Frontal cortex (tissue), 3 donors: ENCODE measurements at regions not wholly inside any gene's neighbourhood (a gene's known extent, or its start where the extent isn't known, plus 50 kb on each side); places are given as distances from the start of the nearest gene placed in this dataset.

Source experiments
- DNase-seq, 2 donors: peaks; one replicate each; pipeline ENCODE4 v3.0.0; 2012; ENCODE audit warnings: low spot score in 2 of 2
- FAIRE-seq: peaks from 2 replicates; lab custom pipeline; 2012; peaks lifted over from hg19 to GRCh38; lab: Jason Lieb, UNC
- donor health status: control.
- donor health status: control.
- donor health status: control.

- no peak for DNase-seq
- FAIRE-seq, result no peak
These were observed 222.2 kb downstream of the IDS start for GRCh38 chrX:149282909-149283308.

- FAIRE-seq (no peak), DNase-seq (no peak)
These were observed 225.1 kb downstream of the IDS start for GRCh38 chrX:149280011-149280410.

DNA sequence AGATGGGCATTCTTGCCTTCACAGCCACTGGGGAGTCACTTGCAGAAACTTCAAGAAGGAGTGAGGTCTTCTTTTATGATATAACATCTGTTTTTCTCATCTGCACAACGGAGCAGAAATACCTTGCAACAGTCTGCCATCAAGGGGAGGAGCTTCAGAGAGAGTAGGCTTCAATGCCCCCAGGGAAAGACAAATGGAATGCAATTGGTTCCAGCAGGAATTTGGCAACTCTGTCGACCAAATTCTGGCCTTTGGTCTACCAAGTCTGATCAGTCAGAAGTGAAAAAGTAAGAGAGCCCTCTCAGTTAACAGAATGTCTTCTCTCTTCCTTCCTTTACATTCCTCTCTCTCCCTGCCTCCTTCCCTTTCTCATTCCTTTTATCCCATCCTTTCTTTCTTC is 229.3 kb downstream of the IDS start:
- FAIRE-seq (no peak), DNase-seq (no peak)

DNA sequence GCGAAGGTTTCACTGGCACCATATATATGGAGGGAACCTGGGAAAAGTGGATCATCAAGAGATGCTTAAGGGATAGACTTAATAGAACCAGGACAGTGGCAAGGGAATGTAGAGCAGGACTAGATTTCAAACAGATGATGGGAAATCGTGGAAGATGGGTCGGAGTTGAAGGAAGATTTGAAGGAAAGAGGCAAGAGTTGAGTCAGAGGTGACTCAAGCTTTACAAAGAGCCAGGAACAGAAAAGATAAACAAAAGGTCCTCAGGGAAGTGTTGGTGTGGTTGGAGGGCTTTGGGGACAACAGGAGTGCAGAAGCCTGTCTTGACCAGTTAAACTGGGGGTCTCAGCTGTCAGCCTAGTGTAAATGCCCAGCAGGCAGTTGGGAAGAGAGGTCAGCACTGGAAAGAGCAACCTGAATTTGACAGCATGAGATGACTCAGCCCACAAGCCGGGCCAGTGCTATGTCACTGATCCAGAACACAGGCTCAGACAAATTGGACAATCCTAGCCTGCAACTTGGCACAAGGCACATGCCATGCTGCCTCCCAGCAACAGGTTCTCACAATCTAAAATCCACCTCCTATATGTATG is 230.5 kb downstream of the IDS start:
- FAIRE-seq, result no peak
- no peak for DNase-seq

DNA sequence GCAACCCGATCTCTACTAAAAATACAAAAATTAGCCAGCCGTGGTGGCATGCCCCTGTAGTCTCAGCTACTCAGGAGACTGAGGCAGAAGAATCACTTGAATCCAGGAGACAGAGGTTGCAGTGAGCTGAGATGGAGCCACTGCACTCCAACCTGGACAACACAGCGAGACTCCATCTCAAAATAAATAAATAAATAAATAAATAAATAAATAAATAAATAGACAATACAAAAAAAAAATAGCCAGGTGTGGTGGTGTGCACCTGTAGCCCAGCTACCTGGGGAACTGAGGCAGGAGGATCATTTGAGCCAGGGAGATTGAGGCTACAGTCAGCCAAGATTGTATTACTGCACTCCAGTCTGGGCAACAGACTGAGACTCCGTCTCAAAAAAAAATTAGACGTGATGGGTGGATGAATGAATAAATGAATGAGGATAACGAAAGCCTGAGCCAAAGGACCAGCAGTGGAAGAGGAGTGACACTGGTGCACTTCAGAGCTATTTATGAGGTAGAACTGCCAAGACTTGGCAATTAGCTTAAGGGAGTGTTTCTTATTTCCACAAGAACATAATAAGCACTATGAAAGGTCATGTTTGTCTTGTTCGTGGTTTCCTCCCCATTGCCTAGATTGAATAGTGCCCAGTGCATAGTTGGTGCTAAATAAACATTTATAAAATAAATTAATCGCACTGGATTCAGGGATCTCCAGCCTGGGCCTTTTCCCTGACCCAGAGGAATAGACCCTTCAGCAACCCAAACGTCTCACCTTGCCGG is 232.2 kb downstream of the IDS start:
- DNase-seq (no peak), FAIRE-seq (no peak)

- no peak for FAIRE-seq
- DNase-seq, result no peak
These were observed 237.0 kb downstream of the IDS start for GRCh38 chrX:149267878-149268813.

GRCh38 chrX:149262086-149262485 is 243.0 kb downstream of the IDS start:
- DNase-seq (no peak), FAIRE-seq (no peak)

GRCh38 chrX:149259241-149259640 is 245.9 kb downstream of the IDS start:
- DNase-seq, result no peak
- no peak for FAIRE-seq

- FAIRE-seq (no peak), DNase-seq (no peak)
These were observed 249.2 kb downstream of the IDS start for GRCh38 chrX:149255860-149256259.

GRCh38 chrX:149248073-149248625 is 257.0 kb downstream of the IDS start:
- DNase-seq (no peak), FAIRE-seq (no peak)

DNA sequence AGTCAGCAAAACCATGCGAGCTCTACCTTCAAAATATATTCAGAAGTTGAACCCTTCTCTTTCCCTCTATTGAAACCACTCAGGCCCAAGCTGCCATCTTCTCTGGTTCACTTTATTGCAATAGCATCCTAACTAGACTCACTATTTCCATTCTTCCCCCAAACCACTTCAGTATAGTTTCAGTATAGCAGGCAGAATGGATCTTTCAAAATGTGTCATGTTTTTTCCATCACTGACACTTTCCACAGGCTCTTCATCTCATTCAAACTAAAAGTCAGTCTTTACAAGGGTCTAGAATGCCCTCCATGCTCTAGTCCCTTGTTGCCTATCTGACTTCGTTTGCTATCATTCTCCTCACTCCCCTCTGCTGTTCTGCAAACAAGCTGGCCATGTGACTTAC is 274.4 kb downstream of the IDS start:
- no peak for FAIRE-seq
- no peak for DNase-seq

DNA sequence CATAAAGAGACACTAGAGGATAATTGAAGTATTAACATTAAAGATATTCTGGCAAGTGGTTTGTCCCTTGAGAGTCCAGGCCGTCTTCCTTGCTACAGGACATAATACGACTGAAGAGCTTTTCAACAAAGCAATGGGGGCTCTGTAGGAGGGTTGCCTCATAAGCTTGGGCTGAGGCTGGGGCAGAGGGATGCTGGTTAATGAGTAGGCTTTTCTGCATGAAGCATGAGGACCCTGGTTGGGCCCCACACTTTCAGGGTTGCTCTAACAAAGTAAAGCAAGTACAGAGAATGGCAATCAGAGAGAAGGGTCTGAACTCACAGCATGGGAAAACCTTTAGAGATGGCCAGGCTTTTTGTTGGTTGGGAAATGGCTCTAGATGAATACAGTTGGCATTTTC is 281.3 kb downstream of the IDS start:
- no peak for FAIRE-seq
- no peak for DNase-seq

DNA sequence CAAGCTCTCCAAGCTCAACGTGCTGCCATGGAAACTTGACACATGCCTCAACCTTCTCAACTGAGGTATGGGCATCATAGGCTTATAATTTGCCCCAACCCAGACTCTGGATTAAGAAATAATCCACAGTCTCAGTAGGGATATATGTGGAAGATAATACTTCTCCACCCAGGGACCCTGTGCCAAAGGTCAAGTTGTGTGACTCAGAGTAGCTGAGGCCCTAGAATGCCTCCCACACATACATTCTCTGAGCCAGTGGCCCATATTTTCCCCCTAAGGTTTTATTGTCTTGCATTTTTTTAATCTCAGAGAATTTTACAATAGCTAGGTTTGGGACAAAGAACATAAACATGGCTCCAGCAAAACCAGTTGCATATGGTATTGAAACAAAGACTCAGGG is 283.1 kb downstream of the IDS start:
- FAIRE-seq (no peak), DNase-seq (no peak)

- FAIRE-seq, result no peak
These were observed 283.9 kb downstream of the IDS start for GRCh38 chrX:149221230-149221629.

GRCh38 chrX:149213264-149213663 is 291.8 kb downstream of the IDS start:
- no peak for FAIRE-seq
- DNase-seq, result no peak

More at GRCh38 chrX:149221230-149221629, 283.9 kb downstream of the IDS start:
- no peak for DNase-seq

DNA sequence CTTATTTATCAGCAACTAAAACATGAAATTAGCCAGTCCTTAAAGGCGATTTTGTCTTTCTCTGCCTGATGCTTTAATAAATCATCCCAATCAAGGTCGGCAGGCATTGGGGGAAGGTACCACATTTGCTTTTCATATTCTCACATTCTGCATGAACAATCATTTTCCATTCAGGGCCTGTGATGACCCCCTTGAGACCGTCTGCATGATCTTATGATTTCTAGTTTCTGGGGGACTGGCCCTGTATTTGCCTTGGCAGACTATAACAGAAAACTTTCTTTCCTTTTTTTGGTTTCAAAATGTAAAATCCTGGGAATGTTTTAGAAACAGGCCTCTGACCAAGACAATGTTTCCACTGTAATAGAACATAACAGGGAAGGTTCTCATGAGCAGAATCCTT is 296.8 kb downstream of the IDS start:
- no peak for DNase-seq
- no peak for FAIRE-seq

DNA sequence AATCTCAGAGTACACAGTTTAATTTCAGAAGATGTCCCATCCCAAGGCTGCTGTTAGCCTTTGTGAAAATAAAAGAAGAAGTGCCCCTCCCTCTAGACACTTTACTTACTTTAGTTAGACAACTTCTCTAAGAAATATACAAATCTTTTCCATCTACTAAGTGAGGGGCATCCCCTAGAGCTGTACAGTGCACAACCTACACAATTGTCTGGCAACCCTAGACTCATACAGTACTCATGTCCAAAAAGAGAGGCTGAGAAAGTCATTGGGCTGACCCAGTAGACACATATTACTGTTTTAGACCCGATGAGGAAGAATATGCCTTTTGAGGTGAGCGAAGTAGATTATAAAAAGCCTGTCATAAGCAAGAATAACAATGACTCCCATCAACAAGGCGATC is 297.6 kb downstream of the IDS start:
- FAIRE-seq, result no peak
- DNase-seq, result no peak

DNA sequence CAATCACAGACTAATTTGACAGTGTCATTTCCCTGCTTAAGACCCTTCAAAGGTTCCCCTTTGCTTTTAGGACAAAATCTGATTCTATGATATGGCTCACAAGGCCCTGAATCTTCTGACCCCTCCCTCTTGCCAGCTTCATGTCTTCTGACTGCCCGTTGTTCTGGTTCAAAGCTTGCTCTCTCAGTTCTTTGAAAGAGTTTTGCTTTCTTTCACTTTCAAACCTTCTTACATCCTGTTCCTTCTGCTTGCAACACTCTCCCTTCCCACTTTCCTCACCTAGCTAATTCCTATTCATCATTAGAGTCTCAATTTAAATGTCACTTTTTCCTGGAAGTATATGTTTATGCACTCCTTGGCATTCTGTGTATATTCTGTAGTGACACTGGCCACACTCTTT is 299.2 kb downstream of the IDS start:
- FAIRE-seq, result no peak
- DNase-seq, result no peak

- no peak for DNase-seq
- FAIRE-seq, result no peak
These were observed 300.0 kb downstream of the IDS start for GRCh38 chrX:149205081-149205480.

- no peak for FAIRE-seq
These were observed 305.4 kb downstream of the IDS start for GRCh38 chrX:149199734-149200133.

More at GRCh38 chrX:149199734-149200133, 305.4 kb downstream of the IDS start:
- no peak for DNase-seq
